Karpas-422 (cell line): ENCODE measurements at regions not wholly inside any gene's neighbourhood (a gene's known extent, or its start where the extent isn't known, plus 50 kb on each side); places are given as distances from the start of the nearest gene placed in this dataset.

Source experiments
- DNase-seq: peaks from one replicate; pipeline ENCODE4 v3.0.0-alpha.2; 2015
- H2AFZ ChIP-seq: fragments of 200-600 bp; sonication (generic); 2 replicates; pipeline ENCODE4 v1.6.1; 2014; ENCODE audit warnings: antibody characterized with exemption, low read length, mixed read lengths
- H3K27ac ChIP-seq: fragments of 200-600 bp; sonication (generic); 2 replicates; pipeline ENCODE4 v1.5.1; 2014; ENCODE audit warnings: mild to moderate bottlenecking, low read length, moderate library complexity
- H3K27me3 ChIP-seq: fragments of 200-600 bp; sonication (generic); 2 replicates; pipeline ENCODE4 v1.6.1; 2014; ENCODE audit warnings: low read length, mixed read lengths
- H3K36me3 ChIP-seq: fragments of 200-600 bp; sonication (generic); 2 replicates; pipeline ENCODE4 v1.6.1; 2014; ENCODE audit warnings: low read length, mixed read lengths; ENCODE audit not compliant: insufficient read depth
- H3K4me1 ChIP-seq: fragments of 200-600 bp; sonication (generic); 2 replicates; pipeline ENCODE4 v1.6.1; 2014; ENCODE audit warnings: mild to moderate bottlenecking, low read length, mixed read lengths
- H3K4me2 ChIP-seq: fragments of 200-600 bp; sonication (generic); 2 replicates; pipeline ENCODE4 v1.6.1; 2014; ENCODE audit warnings: low read length, low read depth, mild to moderate bottlenecking; ENCODE audit not compliant: poor library complexity, severe bottlenecking
- H3K4me3 ChIP-seq: fragments of 200-600 bp; sonication (generic); 2 replicates; pipeline ENCODE4 v1.5.1; 2014; ENCODE audit warnings: mild to moderate bottlenecking, antibody characterized with exemption, low read length, mixed read lengths
- H3K79me2 ChIP-seq: fragments of 200-600 bp; sonication (generic); 2 replicates; pipeline ENCODE4 v1.6.1; 2014; ENCODE audit warnings: mild to moderate bottlenecking, low read length, mixed read lengths
- H3K9ac ChIP-seq: fragments of 200-600 bp; sonication (generic); 2 replicates; pipeline ENCODE4 v1.6.0; 2014; ENCODE audit warnings: low read length
- H3K9me2 ChIP-seq: fragments of 200-600 bp; sonication (generic), shearing (Covaris generic); replicated peaks from 2 replicates; pipeline ENCODE4 v1.6.0; 2014; ENCODE audit warnings: mild to moderate bottlenecking, low read length, moderate library complexity; ENCODE audit not compliant: insufficient read depth
- H3K9me3 ChIP-seq: fragments of 300-700, 200-600 bp; sonication (generic); 2 replicates; pipeline ENCODE4 v1.6.1; 2014; ENCODE audit warnings: low read length, mixed read lengths
- H4K20me1 ChIP-seq: fragments of 200-600 bp; sonication (generic); 2 replicates; pipeline ENCODE4 v1.6.1; 2014; ENCODE audit warnings: mild to moderate bottlenecking, antibody characterized with exemption, low read length, low read depth; ENCODE audit not compliant: insufficient read depth

DNA sequence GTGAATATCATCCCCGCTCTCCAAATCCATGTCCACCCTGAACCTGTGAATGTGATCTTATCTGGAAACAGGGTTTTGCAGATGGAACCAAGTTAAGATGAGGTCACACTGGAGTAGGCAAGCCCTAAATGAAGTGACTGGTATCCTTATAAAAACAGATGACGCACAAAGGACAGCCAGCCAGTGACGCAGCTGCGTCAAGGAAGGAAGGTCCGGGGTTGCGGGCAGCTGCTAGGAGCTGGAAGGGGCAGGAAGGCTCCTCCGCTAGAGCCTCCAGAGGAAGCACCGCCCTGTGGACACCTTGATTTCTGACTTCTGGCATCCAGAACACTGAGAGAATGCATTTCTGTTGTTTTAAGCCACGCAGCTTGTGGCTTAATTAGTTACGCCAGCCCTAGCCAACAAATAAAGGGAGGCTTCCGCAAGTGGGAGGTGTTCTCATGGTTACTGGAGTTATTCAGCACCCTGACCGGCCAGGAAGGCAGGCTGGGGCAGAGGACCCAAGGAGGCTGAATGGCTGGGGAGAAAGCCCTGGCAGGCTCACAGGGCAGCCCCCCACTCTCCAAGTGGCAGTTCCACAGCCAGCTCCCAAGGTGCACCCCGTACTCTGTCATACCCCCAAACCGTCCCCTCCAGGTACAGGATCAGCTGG is 127.6 kb upstream of the NCOR2 start:
- no peaks in the 10 kb centered on the region for H3K27me3 ChIP-seq
- no peaks in the 10 kb centered on the region for H3K9me2 ChIP-seq
- H3K4me3 ChIP-seq, result no peak overlapping the region
- H3K4me2 ChIP-seq, result no peak overlapping the region
- H3K9me3 ChIP-seq, result no peaks in the 10 kb centered on the region
- no peak overlapping the region for H2AFZ ChIP-seq
- DNase-seq, result no peak
- H3K27ac ChIP-seq, result no peak overlapping the region
- H3K36me3 ChIP-seq, result no peaks in the 10 kb centered on the region
- no peaks in the 10 kb centered on the region for H4K20me1 ChIP-seq
- H3K9ac ChIP-seq, result no peak overlapping the region
- peaks cover 12% of the 10 kb centered on the region for H3K4me1 ChIP-seq
- H3K79me2 ChIP-seq, result no peaks in the 10 kb centered on the region

- H3K36me3 ChIP-seq, result no peaks in the 10 kb centered on the region
- H3K79me2 ChIP-seq, result no peaks in the 10 kb centered on the region
- no peaks in the 10 kb centered on the region for H3K9me3 ChIP-seq
- H3K4me2 ChIP-seq, result no peak overlapping the region
- DNase-seq, result no peak
- no peaks in the 10 kb centered on the region for H3K9me2 ChIP-seq
- no peaks in the 10 kb centered on the region for H3K27me3 ChIP-seq
- H3K4me3 ChIP-seq, result no peak overlapping the region
- H3K4me1 ChIP-seq, result peaks cover 12% of the 10 kb centered on the region
- H4K20me1 ChIP-seq, result no peaks in the 10 kb centered on the region
- no peak overlapping the region for H3K9ac ChIP-seq
- H2AFZ ChIP-seq, result no peak overlapping the region
- no peak overlapping the region for H3K27ac ChIP-seq
These were observed 126.8 kb upstream of the NCOR2 start for GRCh38 chr12:124694250-124694649.

DNA sequence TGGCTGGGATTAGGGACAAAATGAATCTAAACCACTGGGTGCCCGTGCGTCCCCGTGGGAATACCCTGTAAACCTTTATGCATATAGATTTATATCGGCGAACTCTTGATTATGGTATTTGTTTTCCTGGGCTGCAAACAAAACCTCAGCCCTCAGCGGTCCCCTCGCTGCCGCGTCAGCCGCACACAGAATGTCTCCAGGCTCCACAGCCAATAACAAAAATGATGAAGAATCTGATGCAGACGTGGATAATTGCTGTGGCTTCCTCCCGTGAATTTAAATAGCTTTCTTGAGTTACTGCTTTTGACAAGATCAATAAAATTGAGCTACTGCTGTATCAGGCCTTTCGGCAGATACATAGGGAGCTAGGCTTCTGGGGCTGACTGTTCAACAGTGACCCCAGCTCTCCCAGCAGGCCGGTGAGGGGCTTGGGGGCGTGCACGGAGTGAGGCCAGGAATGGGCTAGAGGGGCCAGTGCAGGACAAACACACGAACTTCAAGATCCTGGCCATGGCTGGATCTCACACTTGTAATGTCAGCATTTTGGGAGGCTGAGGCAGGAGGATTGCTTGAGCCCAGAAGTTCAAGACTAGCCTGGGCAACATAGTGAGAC is 125.8 kb upstream of the NCOR2 start:
- H3K79me2 ChIP-seq, result no peaks in the 10 kb centered on the region
- no peaks in the 10 kb centered on the region for H3K36me3 ChIP-seq
- H3K27ac ChIP-seq, result no peak overlapping the region
- no peak for DNase-seq
- H3K4me1 ChIP-seq, result peaks cover 14% of the 10 kb centered on the region
- no peak overlapping the region for H3K9ac ChIP-seq
- no peak overlapping the region for H3K4me3 ChIP-seq
- H3K9me2 ChIP-seq, result no peaks in the 10 kb centered on the region
- no peaks in the 10 kb centered on the region for H3K9me3 ChIP-seq
- no peak overlapping the region for H2AFZ ChIP-seq
- no peaks in the 10 kb centered on the region for H4K20me1 ChIP-seq
- no peak overlapping the region for H3K4me2 ChIP-seq
- no peaks in the 10 kb centered on the region for H3K27me3 ChIP-seq

DNA sequence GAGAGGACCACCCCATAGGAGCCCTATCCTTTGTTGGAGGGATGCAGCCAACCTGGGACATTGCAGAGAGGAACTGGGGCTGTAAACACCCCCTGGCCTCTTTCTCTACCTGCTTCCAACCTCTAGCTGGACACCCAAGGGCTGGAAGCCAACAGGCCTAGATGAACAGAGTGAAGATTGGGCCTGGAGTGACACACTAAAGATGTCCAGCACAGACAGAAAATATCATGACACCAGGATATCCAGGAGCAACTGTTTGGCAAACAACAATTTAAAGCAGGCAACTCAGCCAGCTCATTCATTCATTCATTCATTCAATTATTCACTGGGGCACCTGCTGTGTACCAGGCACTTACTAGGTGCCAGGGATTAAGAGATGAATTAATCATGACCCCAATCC is 125.0 kb upstream of the NCOR2 start:
- Histone ChIP-seq H3K4me3 (no peak overlapping the region), H3K9me2 (no peaks in the 10 kb centered on the region), H4K20me1 (no peaks in the 10 kb centered on the region), H3K4me2 (no peak overlapping the region), H3K4me1 (peaks cover 22% of the 10 kb centered on the region), H3K27ac (no peak overlapping the region), H3K27me3 (no peaks in the 10 kb centered on the region), H3K9ac (no peak overlapping the region), H3K79me2 (no peaks in the 10 kb centered on the region), H3K36me3 (no peaks in the 10 kb centered on the region), H2AFZ (no peak overlapping the region), H3K9me3 (no peaks in the 10 kb centered on the region)
- DNase-seq, result no peak

DNA sequence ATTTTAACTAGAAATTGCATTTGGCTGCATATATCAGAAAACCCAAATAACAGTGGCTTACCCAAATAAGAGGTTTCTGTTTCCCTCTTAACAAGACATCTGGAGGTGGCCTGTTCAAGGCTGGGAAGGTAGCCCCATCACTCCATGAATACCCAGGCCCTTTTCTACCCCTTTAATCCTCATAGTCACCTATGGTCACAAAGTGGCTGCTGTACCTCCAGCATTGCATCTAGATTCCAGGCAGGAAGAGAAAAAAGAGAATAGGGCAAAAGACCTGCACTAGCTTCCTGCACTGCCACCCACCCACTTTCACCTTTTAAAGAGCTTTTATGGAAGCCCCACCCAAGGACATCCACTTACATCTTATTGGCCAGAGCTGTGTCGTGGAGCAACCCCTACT is 124.0 kb upstream of the NCOR2 start:
- H3K4me3 ChIP-seq, result no peak overlapping the region
- H3K79me2 ChIP-seq, result no peaks in the 10 kb centered on the region
- no peaks in the 10 kb centered on the region for H3K36me3 ChIP-seq
- no peaks in the 10 kb centered on the region for H3K9me2 ChIP-seq
- no peak overlapping the region for H3K27ac ChIP-seq
- no peaks in the 10 kb centered on the region for H4K20me1 ChIP-seq
- H2AFZ ChIP-seq, result no peak overlapping the region
- H3K9ac ChIP-seq, result no peak overlapping the region
- no peaks in the 10 kb centered on the region for H3K9me3 ChIP-seq
- no peak for DNase-seq
- no peaks in the 10 kb centered on the region for H3K27me3 ChIP-seq
- peaks cover 16% of the 10 kb centered on the region for H3K4me1 ChIP-seq
- H3K4me2 ChIP-seq, result no peak overlapping the region

DNA sequence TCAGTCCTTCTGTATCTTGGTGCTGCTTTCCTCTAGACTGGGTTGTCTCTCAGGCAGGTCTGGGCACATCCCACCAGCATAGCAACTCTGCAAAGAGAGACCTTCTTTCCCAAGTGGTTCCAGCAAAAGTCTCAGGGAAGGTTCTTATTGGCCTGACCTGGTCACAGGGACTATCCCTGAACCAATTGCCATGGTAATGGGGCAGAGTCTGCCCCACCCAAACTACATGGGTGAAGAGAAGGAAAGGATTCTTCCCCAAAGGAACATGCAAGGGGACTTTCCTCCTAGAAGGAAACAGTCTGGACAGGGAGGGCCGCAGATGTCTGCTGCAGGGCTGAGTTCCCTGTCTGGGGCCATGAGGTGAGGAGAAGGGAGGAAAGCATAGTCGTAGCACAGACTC is 122.2 kb upstream of the NCOR2 start:
- Histone ChIP-seq H3K27me3 (no peaks in the 10 kb centered on the region), H3K4me3 (no peak overlapping the region), H3K4me2 (no peak overlapping the region), H4K20me1 (no peaks in the 10 kb centered on the region), H3K9me3 (no peaks in the 10 kb centered on the region), H3K79me2 (no peaks in the 10 kb centered on the region), H3K4me1 (peaks cover 22% of the 10 kb centered on the region), H3K36me3 (no peaks in the 10 kb centered on the region), H2AFZ (no peak overlapping the region), H3K9me2 (no peaks in the 10 kb centered on the region), H3K9ac (no peak overlapping the region), H3K27ac (no peak overlapping the region)
- DNase-seq, result no peak

DNA sequence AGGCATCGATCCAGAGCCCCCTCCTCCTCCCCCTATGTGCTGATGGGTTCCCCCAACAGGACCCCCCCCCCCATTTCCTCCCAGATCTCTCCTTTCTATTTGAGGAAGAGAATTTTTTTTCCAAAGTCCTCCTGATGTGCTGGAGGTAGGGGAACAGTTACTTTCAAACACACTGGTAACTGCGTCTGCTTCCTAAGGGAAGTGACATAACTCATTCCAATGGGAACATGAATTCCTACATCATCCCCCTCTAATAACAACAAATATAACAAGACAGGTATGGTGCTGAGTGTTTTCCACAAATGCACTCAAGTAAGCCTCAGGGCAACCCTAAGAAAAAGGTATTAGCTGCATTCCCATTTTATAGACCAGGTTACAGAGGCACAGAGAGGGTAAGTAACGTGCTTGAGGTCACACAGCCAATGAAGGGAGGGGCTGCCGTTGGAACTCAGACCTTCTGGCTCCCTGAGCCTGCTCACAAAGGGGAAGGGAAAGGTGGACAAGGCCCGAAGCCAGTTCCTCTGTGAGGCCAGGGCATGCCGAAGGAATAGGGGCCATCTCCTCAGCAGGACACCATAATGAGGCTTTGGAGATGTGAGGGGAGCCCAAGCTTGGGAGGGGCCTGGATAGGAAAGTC is 121.1 kb upstream of the NCOR2 start:
- Histone ChIP-seq H3K9ac (no peak overlapping the region), H3K9me3 (no peaks in the 10 kb centered on the region), H4K20me1 (no peaks in the 10 kb centered on the region), H3K4me1 (peaks cover 25% of the 10 kb centered on the region), H3K9me2 (no peaks in the 10 kb centered on the region), H3K4me2 (no peak overlapping the region), H3K27me3 (no peaks in the 10 kb centered on the region), H3K27ac (no peak overlapping the region), H3K79me2 (no peaks in the 10 kb centered on the region), H3K36me3 (no peaks in the 10 kb centered on the region), H3K4me3 (no peak overlapping the region), H2AFZ (no peak overlapping the region)
- no peak for DNase-seq

DNA sequence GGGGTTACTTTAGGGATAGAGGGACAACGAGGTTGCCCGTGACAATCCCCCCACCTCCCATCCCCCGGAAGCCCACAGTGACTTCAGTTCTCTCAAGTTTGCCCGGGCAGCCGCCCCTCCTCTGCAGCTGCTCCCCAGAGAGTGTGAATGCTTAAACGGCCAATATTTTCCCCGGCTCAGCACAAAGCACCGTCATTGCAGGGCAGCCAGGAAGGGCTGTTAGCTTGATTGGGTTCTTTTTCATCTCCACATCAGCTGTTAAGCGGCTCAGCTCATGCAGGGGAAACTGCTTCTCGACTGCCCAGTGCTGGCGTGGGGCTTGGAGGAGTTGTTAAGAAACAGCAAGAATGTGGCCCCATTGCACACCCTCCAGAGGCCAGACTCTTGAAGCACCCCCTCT is 120.5 kb upstream of the NCOR2 start:
- Histone ChIP-seq H4K20me1 (no peaks in the 10 kb centered on the region), H3K9me3 (no peaks in the 10 kb centered on the region), H2AFZ (no peak overlapping the region), H3K4me1 (peaks cover 25% of the 10 kb centered on the region), H3K27ac (no peak overlapping the region), H3K4me3 (no peak overlapping the region), H3K4me2 (peak overlapping the region; percentile 15), H3K9me2 (no peaks in the 10 kb centered on the region), H3K79me2 (no peaks in the 10 kb centered on the region), H3K27me3 (no peaks in the 10 kb centered on the region), H3K36me3 (no peaks in the 10 kb centered on the region), H3K9ac (peak overlapping the region; percentile 19; the same call in 1 of the 2 replicates)
- peak; percentile 56 for DNase-seq
